Limb (tissue), 2 donors: ENCODE measurements at regions not wholly inside any gene's neighbourhood (a gene's known extent, or its start where the extent isn't known, plus 50 kb on each side); places are given as distances from the start of the nearest gene placed in this dataset.

Source experiments
- DNase-seq, 2 donors: peaks; one replicate each; pipeline ENCODE4 v3.0.0-alpha.2; 2016; ENCODE audit errors: extremely low spot score in 2 of 2

DNA sequence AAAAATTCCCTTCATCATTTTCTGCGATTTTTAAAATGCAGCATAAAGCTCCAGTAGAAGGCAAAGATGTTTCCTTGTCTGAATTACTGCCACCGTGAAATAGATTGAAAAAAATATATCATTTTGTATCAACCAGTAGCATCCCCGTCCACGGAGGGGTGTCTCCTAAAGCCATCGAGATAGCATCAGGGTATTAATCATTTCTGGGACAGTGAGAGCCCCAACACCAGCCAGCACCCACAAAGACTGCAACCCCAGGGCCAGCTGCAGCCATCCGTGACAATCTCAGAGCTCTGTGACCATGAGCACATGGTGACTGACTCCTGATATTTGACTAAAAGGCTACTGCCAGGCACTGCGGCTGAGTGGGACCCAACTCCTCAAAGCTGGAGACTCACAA is 64.1 kb upstream of the SIX3 start:
- no peak for DNase-seq

- no peak for DNase-seq
Observed at GRCh38 chr2:44879269-44880124, 62.0 kb upstream of the SIX3 start.

DNA sequence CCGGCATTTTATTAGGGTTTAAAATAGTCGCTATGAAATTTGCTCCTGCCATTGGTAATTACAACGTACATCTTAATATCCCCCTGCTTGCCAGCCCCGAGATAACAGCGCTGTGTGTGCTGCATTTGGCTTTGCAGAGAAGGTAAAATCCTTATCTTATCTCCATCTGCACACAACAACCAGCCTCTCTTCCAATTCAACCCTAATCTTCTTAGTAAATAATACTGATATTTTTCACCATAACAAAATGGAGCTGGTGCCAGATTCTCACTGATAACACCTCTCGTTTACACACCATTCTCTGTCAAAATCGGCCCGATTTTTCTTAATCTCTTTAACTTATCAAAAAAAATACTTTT is 61.4 kb upstream of the SIX3 start:
- DNase-seq, result no peak

- DNase-seq, result no peak
Observed at GRCh38 chr2:44881856-44882255, 59.6 kb upstream of the SIX3 start.

GRCh38 chr2:44883356-44883755 is 58.1 kb upstream of the SIX3 start:
- DNase-seq, result no peak

DNA sequence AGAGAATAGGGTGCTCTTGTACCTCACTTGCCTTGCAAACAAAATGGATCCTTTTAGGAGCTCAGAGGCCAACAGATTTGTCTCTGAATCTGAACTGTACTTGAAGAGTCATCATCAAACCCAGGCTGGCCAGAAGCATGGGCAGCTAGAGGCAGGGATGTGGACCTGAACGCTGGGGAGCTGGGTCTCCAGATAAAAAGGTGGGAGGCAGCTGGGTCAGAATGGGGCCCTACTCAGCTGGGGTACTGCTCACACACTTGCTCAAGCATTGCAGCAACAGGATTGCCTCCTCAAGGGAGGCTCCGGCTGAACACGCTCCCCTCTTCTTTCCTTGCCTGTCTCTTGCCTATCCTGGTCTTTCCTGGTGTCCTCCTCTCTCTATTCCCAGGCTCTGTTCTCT is 57.3 kb upstream of the SIX3 start:
- no peak for DNase-seq

DNA sequence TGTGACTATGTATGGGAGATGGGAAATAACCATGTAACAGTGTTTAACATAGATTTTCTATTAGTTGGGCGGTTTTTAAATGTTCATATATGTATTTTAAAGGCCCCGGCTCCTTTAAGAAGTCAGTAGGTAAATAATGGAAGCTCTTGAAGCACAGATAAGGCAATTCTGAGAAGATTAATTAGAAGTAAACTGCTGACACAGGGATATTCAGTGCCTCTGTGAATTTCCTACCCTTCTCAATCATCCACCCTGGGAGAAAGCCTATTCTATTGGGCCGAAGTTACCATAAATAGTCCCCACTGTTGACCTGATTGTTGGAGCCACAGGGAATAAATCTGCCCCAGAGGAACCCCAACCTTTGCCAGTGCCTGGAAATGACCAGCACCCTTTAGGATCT is 56.8 kb upstream of the SIX3 start:
- no peak for DNase-seq

DNA sequence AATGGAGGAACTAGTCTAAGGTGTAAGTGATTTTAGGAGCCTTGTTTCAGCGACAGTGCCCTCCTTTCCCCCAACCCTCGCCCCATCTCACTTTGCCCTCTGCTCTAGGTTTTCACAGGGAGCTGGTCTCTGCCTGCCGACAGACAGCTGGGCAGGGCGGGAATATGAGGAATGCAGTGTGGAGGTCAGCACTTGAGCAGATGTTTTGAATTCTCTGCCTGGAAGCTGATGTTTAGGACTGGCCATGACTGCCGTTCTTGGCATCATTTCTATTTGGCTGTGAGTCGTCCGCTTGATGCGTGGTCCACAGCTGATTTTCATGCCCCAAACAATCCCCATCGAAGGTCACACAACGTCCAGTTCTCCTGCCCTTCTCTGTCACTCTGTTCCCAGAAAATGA is 55.1 kb upstream of the SIX3 start:
- DNase-seq, result peak in 1 of 2 donors; percentile 10

- DNase-seq, result no peak
Observed at GRCh38 chr2:44889096-44889495, 52.4 kb upstream of the SIX3 start.
